GM12878 (cell line): ENCODE measurements at regions not wholly inside any gene's neighbourhood (a gene's known extent, or its start where the extent isn't known, plus 50 kb on each side); places are given as distances from the start of the nearest gene placed in this dataset.
"Not testable (repeated sequence)": the region's sequence is repeated elsewhere in the genome, so short reads cannot be mapped to it uniquely, and the experiment has no call there.

Experiments
- ATAC-seq: fragments of 200-7000 bp; cut with Tn5 transposase; 3 replicates; pipeline ENCODE4 v1.9.1; 2020; ENCODE audit warnings: mild to moderate bottlenecking, moderate library complexity
- BruUV-seq: library from RNA; stranded (reverse); fragments of 400-500 nt; replicated peaks from 2 replicates; lab custom pipeline; 2021; lab: Mats Ljungman, UMichigan
- CTCF ChIA-PET: fragments of 300-600 bp; sonication (Branson Sonifier 250); formaldehyde crosslinking; extraction: SDS; loops from one replicate; lab custom pipeline; 2021; ENCODE audit warnings: inconsistent platforms; lab: Yijun Ruan, JAX
- POLR2A ChIA-PET: fragments of 350-600 bp; formaldehyde crosslinking; extraction: SDS; loops from one replicate; lab custom pipeline; 2021; ENCODE audit warnings: inconsistent platforms; lab: Charles Lee
- RAD21 ChIA-PET: fragments of 300-600 bp; sonication (Branson Sonifier 250); formaldehyde crosslinking; loops from one replicate; lab custom pipeline; 2023; ENCODE audit warnings: antibody characterized with exemption; ENCODE audit not compliant: unreplicated experiment; lab: Charles Lee
- SMC1A ChIA-PET: fragments of 300-600 bp; sonication (Branson Sonifier 250); formaldehyde crosslinking; loops from one replicate; lab custom pipeline; 2023; ENCODE audit not compliant: unreplicated experiment, uncharacterized antibody; lab: Charles Lee
- DNase-seq: peaks from one replicate; pipeline ENCODE4 v3.0.0-alpha.2; 2011; ENCODE audit warnings: low read depth, low spot score
- FAIRE-seq: peaks from 3 replicates; lab custom pipeline; 2011; peaks lifted over from hg19 to GRCh38; lab: Jason Lieb, UNC
- H2AFZ ChIP-seq: 2 replicates; pipeline ENCODE4 v1.6.0; 2011; ENCODE audit warnings: low read depth, low read length, control low read depth; ENCODE audit not compliant: control insufficient read depth
- H3K27ac ChIP-seq: 2 replicates; pipeline ENCODE4 v1.5.1; 2011; ENCODE audit warnings: control low read depth; ENCODE audit not compliant: control insufficient read depth, insufficient read depth
- H3K27me3 ChIP-seq, 2 experiments: replicated peaks in 1 of 2; 2 replicates each; pipeline versions ENCODE4 v1.6.0 to v1.6.1; 2011; ENCODE audit warnings: low read length in 1 of 2; ENCODE audit not compliant: control insufficient read depth in 2 of 2, insufficient read depth in 2 of 2
- H3K36me3 ChIP-seq, 2 experiments: 2 replicates each; pipeline ENCODE4 v1.5.1; 2011; ENCODE audit warnings: low read length in 1 of 2; ENCODE audit not compliant: control insufficient read depth in 2 of 2, insufficient read depth in 2 of 2
- H3K4me1 ChIP-seq: 2 replicates; pipeline ENCODE4 v1.6.1; 2011; ENCODE audit warnings: mild to moderate bottlenecking, low read length, moderate library complexity, mixed read lengths; ENCODE audit not compliant: control insufficient read depth, insufficient read depth
- H3K4me2 ChIP-seq: 2 replicates; pipeline ENCODE4 v1.6.0; 2011; ENCODE audit warnings: control low read depth; ENCODE audit not compliant: control insufficient read depth, insufficient read depth
- H3K4me3 ChIP-seq: fragments of 200-600 bp; sonication (generic); 2 replicates; pipeline ENCODE4 v1.5.1; 2016
- H3K79me2 ChIP-seq: 2 replicates; pipeline ENCODE4 v1.6.0; 2011; ENCODE audit warnings: low read length; ENCODE audit not compliant: control insufficient read depth, insufficient read depth
- H3K9ac ChIP-seq: 2 replicates; pipeline ENCODE4 v1.8.0; 2011; ENCODE audit warnings: low read length, control low read depth, mixed read lengths; ENCODE audit not compliant: control insufficient read depth, insufficient read depth
- H3K9me3 ChIP-seq: replicated peaks from 3 replicates; pipeline ENCODE4 v1.5.1; 2011; ENCODE audit warnings: mild to moderate bottlenecking, low read length; ENCODE audit not compliant: control insufficient read depth, insufficient read depth
- H4K20me1 ChIP-seq: 2 replicates; pipeline ENCODE4 v1.6.0; 2011; ENCODE audit not compliant: control insufficient read depth, insufficient read depth
- BACH1 ChIP-seq: fragments of 450-650 bp; IDR thresholded peaks from 2 replicates; pipeline ENCODE4 v1.6.1; 2017; ENCODE audit warnings: mild to moderate bottlenecking, borderline replicate concordance
- NFIC ChIP-seq: IDR thresholded peaks from 2 replicates; pipeline ENCODE4 v1.6.1; 2012; ENCODE audit warnings: low read depth, mild to moderate bottlenecking, inconsistent platforms, low read length, moderate library complexity
- SMAD1 ChIP-seq: fragments of 450-650 bp; IDR thresholded peaks from 2 replicates; pipeline ENCODE4 v1.6.1; 2018; ENCODE audit warnings: mild to moderate bottlenecking, low read depth; ENCODE audit not compliant: partially characterized antibody
- SMAD5 ChIP-seq: IDR thresholded peaks from 2 replicates; pipeline ENCODE4 v1.6.1; 2016; ENCODE audit warnings: antibody characterized with exemption, low read depth
- SUPT20H ChIP-seq: IDR thresholded peaks from 2 replicates; pipeline ENCODE4 v1.6.1; 2011; ENCODE audit warnings: low read depth, mild to moderate bottlenecking, low read length, moderate library complexity, borderline replicate concordance; ENCODE audit not compliant: control insufficient read depth
- YBX1 ChIP-seq: fragments of 450-650 bp; IDR thresholded peaks from 2 replicates; pipeline ENCODE4 v1.6.1; 2016; ENCODE audit warnings: antibody characterized with exemption
- WGBS: methylation state at CpG from one replicate; pipeline ENCODE4 v1.1.6; 2016; ENCODE audit warnings: low lambda C conversion rate; ENCODE audit not compliant: insufficient replicate concordance, insufficient coverage; ENCODE audit errors: missing lambda C conversion rate; 5-methylcytosine and 5-hydroxymethylcytosine counted together
- in situ Hi-C: fragments of 300-500 bp; cut with MboI; formaldehyde crosslinking; loops from 9 replicates; pipeline ENCODE4 v1.14.3; 2018; ENCODE audit warnings: mixed read lengths
- intact Hi-C: fragments of 100-400 bp; cut with micrococcal nuclease; formaldehyde crosslinking; loops from one replicate; pipeline ENCODE4 v1.14.2; 2022; ENCODE audit not compliant: unreplicated experiment
- TF ChIP-seq, protein P1 (sequence below): IDR thresholded peaks from 2 replicates; pipeline ENCODE4 v1.6.1; 2011; ENCODE audit warnings: borderline replicate concordance, low read depth, mild to moderate bottlenecking, moderate library complexity, mixed read lengths, low read length; ENCODE audit not compliant: insufficient read depth; ENCODE audit errors: extremely low read length
- TF ChIP-seq, protein P2 (sequence below): IDR thresholded peaks from 2 replicates; pipeline ENCODE4 v1.6.1; 2012; ENCODE audit warnings: low read depth, low read length, improper control_type of control experiment
- TF ChIP-seq, protein P3 (sequence below): fragments of 450-650 bp; formaldehyde crosslinking; IDR thresholded peaks from 2 replicates; pipeline ENCODE4 v1.4.0; 2020; ENCODE audit warnings: mild to moderate bottlenecking, moderate library complexity
- TF ChIP-seq, protein P4 (sequence below): fragments of 450-650 bp; IDR thresholded peaks from 2 replicates; pipeline ENCODE4 v1.6.1; 2018; ENCODE audit warnings: borderline replicate concordance, mild to moderate bottlenecking; ENCODE audit not compliant: partially characterized antibody

DNA sequence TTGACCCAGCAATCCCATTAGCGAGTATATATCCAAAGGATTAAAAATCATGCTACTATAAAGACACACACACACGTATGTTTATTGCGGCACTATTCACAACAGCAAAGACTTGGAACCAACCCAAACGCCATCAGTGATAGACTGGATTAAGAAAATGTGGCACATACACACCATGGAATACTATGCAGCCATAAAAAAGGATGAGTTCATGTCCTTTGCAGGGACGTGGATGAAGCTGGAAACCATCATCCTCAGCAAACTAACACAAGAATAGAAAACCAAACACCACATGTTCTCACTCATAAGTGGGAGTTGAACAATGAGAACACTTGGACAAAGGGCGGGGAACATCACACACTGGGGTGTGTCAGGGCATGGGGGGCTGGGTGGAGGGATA lies 296.2 kb upstream of the HS6ST1 start:
- H3K27me3 ChIP-seq, in situ Hi-C loops: not testable (repeated sequence)

DNA sequence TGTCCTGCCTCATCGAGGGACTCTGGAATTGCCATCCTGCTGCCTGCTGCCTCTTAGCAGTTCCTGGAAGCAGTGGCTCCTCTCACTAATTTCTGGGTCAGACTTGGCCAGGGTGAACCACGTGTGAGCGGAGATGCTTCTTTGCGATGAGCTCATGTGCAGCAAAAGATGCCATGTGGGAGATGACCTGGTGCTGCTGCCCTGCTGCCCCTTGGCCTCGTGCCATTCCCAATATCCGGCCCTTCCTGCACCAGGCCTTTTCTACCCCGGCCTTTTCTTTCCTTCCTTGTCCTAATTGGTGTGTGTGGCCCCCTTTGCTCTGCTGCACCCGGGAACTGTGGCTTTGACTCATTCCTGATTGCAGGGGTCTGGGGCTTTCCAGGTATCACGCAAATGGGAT lies 296.9 kb upstream of the HS6ST1 start:
- POLR2A ChIA-PET, result no interaction called here
- RAD21 ChIA-PET, result no interaction called here
- H3K9me3 ChIP-seq, result no peaks in the 10 kb centered on the region
- no peak overlapping the region for H3K27ac ChIP-seq
- ATAC-seq (no peak), FAIRE-seq (no peak), DNase-seq (no peak)
- WGBS, result 40% methylated on average over 9 of the region's 9 CpGs
- no peaks in the 10 kb centered on the region for H3K36me3 ChIP-seq
- BruUV-seq, result no TSS peak
- in situ Hi-C loops (no loop called here), intact Hi-C loops (no loop called here)
- H3K4me3 ChIP-seq, result no peak overlapping the region
- no peaks in the 10 kb centered on the region for H4K20me1 ChIP-seq
- H3K4me1 ChIP-seq, result no peaks in the 10 kb centered on the region
- no peaks in the 10 kb centered on the region for H3K79me2 ChIP-seq
- H3K27me3 ChIP-seq, result peaks cover 0 to 2% of the 10 kb centered on the region in 2 experiments; a peak in 1 of 4 replicates
- no peak overlapping the region for H3K9ac ChIP-seq
- SMC1A ChIA-PET, result no interaction called here
- H3K4me2 ChIP-seq, result no peak overlapping the region
- H2AFZ ChIP-seq, result no peak overlapping the region
- CTCF ChIA-PET, result no interaction called here
- TF ChIP-seq, protein P1, sequence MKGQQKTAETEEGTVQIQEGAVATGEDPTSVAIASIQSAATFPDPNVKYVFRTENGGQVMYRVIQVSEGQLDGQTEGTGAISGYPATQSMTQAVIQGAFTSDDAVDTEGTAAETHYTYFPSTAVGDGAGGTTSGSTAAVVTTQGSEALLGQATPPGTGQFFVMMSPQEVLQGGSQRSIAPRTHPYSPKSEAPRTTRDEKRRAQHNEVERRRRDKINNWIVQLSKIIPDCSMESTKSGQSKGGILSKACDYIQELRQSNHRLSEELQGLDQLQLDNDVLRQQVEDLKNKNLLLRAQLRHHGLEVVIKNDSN, result no peak
- TF ChIP-seq SMAD5 (no peak), SUPT20H (no peak), NFIC (no peak), SMAD1 (no peak), BACH1 (no peak), YBX1 (no peak)
- TF ChIP-seq, protein P2, sequence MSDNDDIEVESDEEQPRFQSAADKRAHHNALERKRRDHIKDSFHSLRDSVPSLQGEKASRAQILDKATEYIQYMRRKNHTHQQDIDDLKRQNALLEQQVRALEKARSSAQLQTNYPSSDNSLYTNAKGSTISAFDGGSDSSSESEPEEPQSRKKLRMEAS, result no peak
- TF ChIP-seq, protein P3, sequence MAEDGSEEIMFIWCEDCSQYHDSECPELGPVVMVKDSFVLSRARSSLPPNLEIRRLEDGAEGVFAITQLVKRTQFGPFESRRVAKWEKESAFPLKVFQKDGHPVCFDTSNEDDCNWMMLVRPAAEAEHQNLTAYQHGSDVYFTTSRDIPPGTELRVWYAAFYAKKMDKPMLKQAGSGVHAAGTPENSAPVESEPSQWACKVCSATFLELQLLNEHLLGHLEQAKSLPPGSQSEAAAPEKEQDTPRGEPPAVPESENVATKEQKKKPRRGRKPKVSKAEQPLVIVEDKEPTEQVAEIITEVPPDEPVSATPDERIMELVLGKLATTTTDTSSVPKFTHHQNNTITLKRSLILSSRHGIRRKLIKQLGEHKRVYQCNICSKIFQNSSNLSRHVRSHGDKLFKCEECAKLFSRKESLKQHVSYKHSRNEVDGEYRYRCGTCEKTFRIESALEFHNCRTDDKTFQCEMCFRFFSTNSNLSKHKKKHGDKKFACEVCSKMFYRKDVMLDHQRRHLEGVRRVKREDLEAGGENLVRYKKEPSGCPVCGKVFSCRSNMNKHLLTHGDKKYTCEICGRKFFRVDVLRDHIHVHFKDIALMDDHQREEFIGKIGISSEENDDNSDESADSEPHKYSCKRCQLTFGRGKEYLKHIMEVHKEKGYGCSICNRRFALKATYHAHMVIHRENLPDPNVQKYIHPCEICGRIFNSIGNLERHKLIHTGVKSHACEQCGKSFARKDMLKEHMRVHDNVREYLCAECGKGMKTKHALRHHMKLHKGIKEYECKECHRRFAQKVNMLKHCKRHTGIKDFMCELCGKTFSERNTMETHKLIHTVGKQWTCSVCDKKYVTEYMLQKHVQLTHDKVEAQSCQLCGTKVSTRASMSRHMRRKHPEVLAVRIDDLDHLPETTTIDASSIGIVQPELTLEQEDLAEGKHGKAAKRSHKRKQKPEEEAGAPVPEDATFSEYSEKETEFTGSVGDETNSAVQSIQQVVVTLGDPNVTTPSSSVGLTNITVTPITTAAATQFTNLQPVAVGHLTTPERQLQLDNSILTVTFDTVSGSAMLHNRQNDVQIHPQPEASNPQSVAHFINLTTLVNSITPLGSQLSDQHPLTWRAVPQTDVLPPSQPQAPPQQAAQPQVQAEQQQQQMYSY (CRISPR knock-in tag), result no peak
- TF ChIP-seq, protein P4, sequence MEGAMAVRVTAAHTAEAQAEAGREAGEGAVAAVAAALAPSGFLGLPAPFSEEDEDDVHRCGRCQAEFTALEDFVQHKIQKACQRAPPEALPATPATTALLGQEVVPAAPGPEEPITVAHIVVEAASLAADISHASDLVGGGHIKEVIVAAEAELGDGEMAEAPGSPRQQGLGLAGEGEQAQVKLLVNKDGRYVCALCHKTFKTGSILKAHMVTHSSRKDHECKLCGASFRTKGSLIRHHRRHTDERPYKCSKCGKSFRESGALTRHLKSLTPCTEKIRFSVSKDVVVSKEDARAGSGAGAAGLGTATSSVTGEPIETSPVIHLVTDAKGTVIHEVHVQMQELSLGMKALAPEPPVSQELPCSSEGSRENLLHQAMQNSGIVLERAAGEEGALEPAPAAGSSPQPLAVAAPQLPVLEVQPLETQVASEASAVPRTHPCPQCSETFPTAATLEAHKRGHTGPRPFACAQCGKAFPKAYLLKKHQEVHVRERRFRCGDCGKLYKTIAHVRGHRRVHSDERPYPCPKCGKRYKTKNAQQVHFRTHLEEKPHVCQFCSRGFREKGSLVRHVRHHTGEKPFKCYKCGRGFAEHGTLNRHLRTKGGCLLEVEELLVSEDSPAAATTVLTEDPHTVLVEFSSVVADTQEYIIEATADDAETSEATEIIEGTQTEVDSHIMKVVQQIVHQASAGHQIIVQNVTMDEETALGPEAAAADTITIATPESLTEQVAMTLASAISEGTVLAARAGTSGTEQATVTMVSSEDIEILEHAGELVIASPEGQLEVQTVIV, result no peak

More for the DNA sequence above, 296.2 kb upstream of the HS6ST1 start:
- H3K4me3 ChIP-seq, H3K4me2 ChIP-seq, ATAC-seq, H3K9me3 ChIP-seq, H3K27ac ChIP-seq, DNase-seq, H3K36me3 ChIP-seq, H2AFZ ChIP-seq, H3K9ac ChIP-seq, RAD21 ChIA-PET, CTCF ChIA-PET, BruUV-seq, SMC1A ChIA-PET, FAIRE-seq, intact Hi-C loops, H3K79me2 ChIP-seq, POLR2A ChIA-PET, H4K20me1 ChIP-seq, H3K4me1 ChIP-seq: not testable (repeated sequence)
- WGBS, result 53% methylated on average over 6 of the region's 6 CpGs
